Keratinocyte (primary cell): ENCODE measurements at regions not wholly inside any gene's neighbourhood (a gene's known extent, or its start where the extent isn't known, plus 50 kb on each side); places are given as distances from the start of the nearest gene placed in this dataset.

Source experiments
- DNase-seq: peaks from one replicate; pipeline ENCODE4 v3.0.0-alpha.2; 2011; ENCODE audit warnings: low read depth, missing footprints, low spot score
- FAIRE-seq: peaks from 2 replicates; lab custom pipeline; 2011; peaks lifted over from hg19 to GRCh38; lab: Jason Lieb, UNC
- H2AFZ ChIP-seq: 2 replicates; pipeline ENCODE4 v1.6.0; 2012; ENCODE audit warnings: low read length, control low read depth, inconsistent platforms; ENCODE audit not compliant: control insufficient read depth
- H3K27ac ChIP-seq: 2 replicates; pipeline ENCODE4 v1.5.1; 2011; ENCODE audit warnings: low read length; ENCODE audit not compliant: control insufficient read depth, insufficient read depth
- H3K27me3 ChIP-seq: 3 replicates; pipeline ENCODE4 v1.6.0; 2011; ENCODE audit warnings: low read length; ENCODE audit not compliant: control insufficient read depth, insufficient read depth; ENCODE audit errors: extremely low read depth
- H3K36me3 ChIP-seq, 2 experiments: 2 replicates in 1 of 2; 3 replicates in 1 of 2; pipeline ENCODE4 v1.5.1; 2011; ENCODE audit warnings: low read length in 2 of 2, mild to moderate bottlenecking in 1 of 2; ENCODE audit not compliant: control insufficient read depth in 2 of 2, insufficient read depth in 2 of 2; ENCODE audit errors: extremely low read depth in 1 of 2
- H3K4me1 ChIP-seq: 3 replicates; pipeline ENCODE4 v1.5.1; 2011; ENCODE audit warnings: low read length; ENCODE audit not compliant: control insufficient read depth, insufficient read depth; ENCODE audit errors: extremely low read depth
- H3K4me2 ChIP-seq: 3 replicates; pipeline ENCODE4 v1.6.0; 2011; ENCODE audit warnings: low read depth, low read length; ENCODE audit not compliant: control insufficient read depth, insufficient read depth; ENCODE audit errors: extremely low read depth
- H3K4me3 ChIP-seq, 3 experiments: fragments of 200-600 bp in 1 of 3; sonication (generic) in 1 of 3; 2 replicates in 2 of 3; 3 replicates in 1 of 3; pipeline ENCODE4 v1.5.1; 2011 to 2016; ENCODE audit warnings: low read length in 3 of 3, mild to moderate bottlenecking in 3 of 3, control low read depth in 2 of 3, inconsistent platforms in 1 of 3, low read depth in 1 of 3, mixed read lengths in 1 of 3, mixed run types in 1 of 3, moderate library complexity in 1 of 3; ENCODE audit not compliant: control insufficient read depth in 2 of 3, insufficient read depth in 2 of 3; ENCODE audit errors: extremely low read depth in 1 of 3
- H3K79me2 ChIP-seq: 2 replicates; pipeline ENCODE4 v1.6.0; 2012; ENCODE audit warnings: low read length; ENCODE audit not compliant: control insufficient read depth, insufficient read depth
- H3K9ac ChIP-seq: 3 replicates; pipeline ENCODE4 v1.6.0; 2011; ENCODE audit warnings: low read length; ENCODE audit not compliant: control insufficient read depth, insufficient read depth; ENCODE audit errors: extremely low read depth
- H3K9me1 ChIP-seq: 3 replicates; pipeline ENCODE4 v1.6.0; 2011; ENCODE audit warnings: low read length; ENCODE audit not compliant: control insufficient read depth, insufficient read depth; ENCODE audit errors: extremely low read depth
- H3K9me3 ChIP-seq: 2 replicates; pipeline ENCODE4 v1.5.1; 2012; ENCODE audit warnings: low read depth, low read length; ENCODE audit not compliant: control insufficient read depth
- H4K20me1 ChIP-seq: 3 replicates; pipeline ENCODE4 v1.6.0; 2011; ENCODE audit warnings: low read length; ENCODE audit not compliant: control insufficient read depth, insufficient read depth; ENCODE audit errors: extremely low read depth
- CTCF ChIP-seq, 3 experiments: IDR thresholded peaks in 1 of 3; conservative IDR thresholded peaks in 1 of 3; optimal IDR thresholded peaks in 1 of 3; 2 replicates in 2 of 3; 3 replicates in 1 of 3; pipeline versions ENCODE3 to v1.5.1; 2011; ENCODE audit warnings: low read length in 3 of 3, mild to moderate bottlenecking in 3 of 3, moderate library complexity in 2 of 3, control low read depth in 1 of 3, inconsistent platforms in 1 of 3; ENCODE audit not compliant: insufficient read depth in 2 of 3; ENCODE audit errors: extremely low read depth in 1 of 3
- EZH2 ChIP-seq: IDR thresholded peaks from one replicate; pipeline ENCODE4 v1.6.1; 2012; ENCODE audit warnings: inconsistent platforms, mild to moderate bottlenecking, low read length, moderate library complexity
- dilution Hi-C: fragments of 300-500 bp; cut with MboI; formaldehyde crosslinking; loops from one replicate; pipeline ENCODE4 v1.7.0; 2020; ENCODE audit warnings: low sequenced_read_pairs; ENCODE audit not compliant: extremely low pct_ligation_motif_present

- FAIRE-seq = no peak
- Histone ChIP-seq H3K4me1 (no peaks in the 10 kb centered on the region), H2AFZ (no peak overlapping the region), H3K9ac (no peak overlapping the region), H3K27me3 (no peaks in the 10 kb centered on the region), H3K27ac (no peak overlapping the region), H3K4me2 (no peak overlapping the region), H3K4me3 (no peak overlapping the region), H3K36me3 (no peaks in the 10 kb centered on the region), H4K20me1 (no peaks in the 10 kb centered on the region), H3K79me2 (no peaks in the 10 kb centered on the region), H3K9me3 (no peaks in the 10 kb centered on the region), H3K9me1 (no peaks in the 10 kb centered on the region)
- dilution Hi-C loops = no loop called here
- DNase-seq = no peak
- no peak for TF ChIP-seq CTCF (optimal IDR thresholded peaks at IDR 0.05 in 1 of 3, IDR thresholded peaks at IDR 0.05 in 1 of 3, conservative IDR thresholded peaks at IDR 0.05 in 1 of 3; ENCODE audit: extremely low read depth in 1 of 3, insufficient read depth in 2 of 3, low read length in 3 of 3)
- TF ChIP-seq EZH2 = no peak
Observed at GRCh38 chr14:83816761-83817160, 1713.2 kb upstream of the FLRT2 start.

GRCh38 chr14:83825843-83826242 is 1704.1 kb upstream of the FLRT2 start:
- dilution Hi-C loops = no loop called here
- TF ChIP-seq EZH2 (no peak), CTCF (optimal IDR thresholded peaks at IDR 0.05 in 1 of 3, IDR thresholded peaks at IDR 0.05 in 1 of 3, conservative IDR thresholded peaks at IDR 0.05 in 1 of 3; ENCODE audit: extremely low read depth in 1 of 3, insufficient read depth in 2 of 3, low read length in 3 of 3) (no peak)
- H3K79me2 ChIP-seq = no peaks in the 10 kb centered on the region
- no peaks in the 10 kb centered on the region for H3K9me1 ChIP-seq
- H3K9me3 ChIP-seq = no peaks in the 10 kb centered on the region
- H2AFZ ChIP-seq = no peak overlapping the region
- no peak overlapping the region for H3K4me3 ChIP-seq
- DNase-seq (no peak), FAIRE-seq (no peak)
- H3K4me2 ChIP-seq = no peak overlapping the region
- H3K9ac ChIP-seq = no peak overlapping the region
- H3K27me3 ChIP-seq = no peaks in the 10 kb centered on the region
- H4K20me1 ChIP-seq = no peaks in the 10 kb centered on the region
- H3K27ac ChIP-seq = no peak overlapping the region
- H3K4me1 ChIP-seq = no peaks in the 10 kb centered on the region
- no peaks in the 10 kb centered on the region for H3K36me3 ChIP-seq
